Kidney tubule cell (primary cell): ENCODE measurements at regions not wholly inside any gene's neighbourhood (a gene's known extent, or its start where the extent isn't known, plus 50 kb on each side); places are given as distances from the start of the nearest gene placed in this dataset.
"Not testable (repeated sequence)": the region's sequence is repeated elsewhere in the genome, so short reads cannot be mapped to it uniquely, and the experiment has no call there.

Experiments used
- DNase-seq: peaks from one replicate; pipeline ENCODE4 v3.0.0-alpha.2; 2018; ENCODE audit warnings: low spot score

DNA sequence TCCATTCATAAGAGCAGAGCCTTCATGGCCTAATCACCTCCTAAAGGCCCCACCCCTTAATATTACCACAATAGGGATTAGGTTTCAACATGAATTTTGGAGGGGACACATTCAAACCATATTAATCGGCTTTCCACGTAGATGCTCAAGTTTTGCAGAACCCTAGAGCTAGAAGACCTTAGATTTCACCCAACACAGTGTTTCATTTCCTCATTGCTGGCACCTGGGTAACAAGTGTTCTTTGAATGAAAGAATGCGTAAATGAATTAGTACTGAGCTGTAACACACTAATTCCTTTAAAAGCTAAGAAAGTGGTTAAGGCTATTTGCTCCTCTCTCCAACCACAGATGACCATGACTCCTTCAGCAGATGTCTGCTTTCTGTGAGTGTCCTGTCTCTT, 252.5 kb downstream of the SMAD2 start:
- DNase-seq = no peak

DNA sequence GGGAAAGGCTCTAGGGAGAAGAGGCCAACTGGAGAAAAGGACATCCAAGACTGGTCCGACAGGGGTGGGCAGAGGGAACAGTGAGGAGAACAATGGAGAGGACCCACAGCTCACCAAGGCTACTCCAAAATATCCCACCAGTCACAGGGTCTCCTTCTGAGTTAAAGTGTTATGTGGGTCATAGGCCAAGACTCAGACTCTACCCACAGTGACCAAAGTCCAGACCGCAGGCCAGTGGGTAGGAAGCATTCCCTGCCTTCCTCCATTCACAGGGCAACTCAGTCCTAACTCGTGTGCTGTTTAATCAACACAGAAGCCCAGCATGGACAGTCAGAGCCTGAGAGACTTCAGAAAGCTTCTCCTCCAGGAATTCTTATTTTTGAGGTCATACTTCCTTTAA, 260.6 kb downstream of the SMAD2 start:
- no peak for DNase-seq

DNA sequence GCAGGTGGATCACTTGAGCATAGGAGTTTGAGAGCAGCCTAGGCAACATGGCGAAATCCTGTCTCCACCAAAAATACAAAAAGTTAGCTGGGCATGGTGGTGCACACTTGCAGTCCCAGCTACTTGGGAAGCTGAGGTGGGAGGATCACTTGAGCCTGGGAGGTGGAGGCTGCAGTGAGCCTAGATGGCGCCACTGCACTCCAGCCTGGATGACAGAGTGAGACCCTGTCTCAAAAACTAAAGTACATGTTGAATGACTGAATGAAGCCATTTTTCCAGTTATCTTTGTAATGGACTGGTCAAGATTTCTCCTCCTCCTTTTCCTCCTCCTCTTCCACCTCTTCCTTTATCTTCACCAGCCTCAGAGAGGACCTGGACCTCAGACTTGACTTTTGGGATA, 272.0 kb downstream of the SMAD2 start:
- DNase-seq = no peak

DNA sequence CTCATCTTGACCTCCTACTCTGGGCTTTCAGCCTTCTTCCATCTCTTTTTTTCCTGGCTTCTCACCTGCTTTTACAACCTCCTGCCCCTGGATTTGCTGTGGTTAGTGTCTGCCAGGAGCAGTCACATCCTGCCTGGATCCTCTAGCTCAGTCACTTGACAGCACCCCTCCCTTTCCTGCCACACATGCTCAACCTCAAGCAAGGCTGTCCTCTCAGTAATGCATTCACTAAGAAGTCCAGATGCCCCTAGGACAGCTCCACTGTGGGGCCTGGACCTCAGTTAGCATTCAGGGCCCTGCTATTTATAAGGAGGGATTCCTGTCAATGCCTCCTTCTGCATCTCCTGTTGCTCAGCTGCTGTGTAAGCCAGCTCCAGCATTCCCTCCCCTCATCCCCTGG, 275.5 kb downstream of the SMAD2 start:
- no peak for DNase-seq

DNA sequence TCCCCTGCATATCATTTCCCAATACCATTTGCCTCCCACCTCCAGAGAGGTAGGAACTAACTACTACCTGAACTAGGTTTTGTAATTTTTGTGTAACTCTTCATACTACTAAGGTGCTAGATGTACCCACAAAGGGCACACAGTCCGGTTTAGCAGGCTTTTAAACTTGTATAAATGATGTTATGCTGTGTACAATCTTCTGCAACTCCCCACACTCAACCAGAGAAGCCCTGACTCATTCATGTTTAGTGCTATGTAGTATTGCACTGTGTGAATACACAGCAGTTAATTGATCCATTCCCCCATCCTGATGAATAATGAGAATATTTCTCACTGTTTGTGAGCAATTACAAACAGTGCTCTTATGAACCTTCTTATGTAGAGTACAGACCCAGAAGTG, 285.6 kb downstream of the SMAD2 start:
- no peak for DNase-seq

DNA sequence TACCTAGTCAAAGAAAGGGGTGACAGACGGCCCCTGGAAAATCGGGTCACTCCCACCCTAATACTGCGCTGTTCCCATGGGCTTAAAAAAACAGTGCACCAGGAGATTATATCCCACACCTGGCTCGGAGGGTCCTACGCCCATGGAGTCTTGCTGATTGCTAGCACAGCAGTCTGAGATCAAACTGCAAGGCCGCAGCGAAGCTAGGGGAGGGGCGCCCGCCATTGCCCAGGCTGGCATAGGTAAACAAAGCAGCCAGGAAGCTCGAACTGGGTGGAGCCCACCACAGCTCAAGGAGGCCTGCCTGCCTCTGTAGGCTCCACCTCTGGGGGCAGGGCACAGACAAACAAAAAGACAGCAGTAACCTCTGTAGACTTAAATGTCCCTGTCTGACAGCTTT, 292.9 kb downstream of the SMAD2 start:
- not testable (repeated sequence) for DNase-seq

DNA sequence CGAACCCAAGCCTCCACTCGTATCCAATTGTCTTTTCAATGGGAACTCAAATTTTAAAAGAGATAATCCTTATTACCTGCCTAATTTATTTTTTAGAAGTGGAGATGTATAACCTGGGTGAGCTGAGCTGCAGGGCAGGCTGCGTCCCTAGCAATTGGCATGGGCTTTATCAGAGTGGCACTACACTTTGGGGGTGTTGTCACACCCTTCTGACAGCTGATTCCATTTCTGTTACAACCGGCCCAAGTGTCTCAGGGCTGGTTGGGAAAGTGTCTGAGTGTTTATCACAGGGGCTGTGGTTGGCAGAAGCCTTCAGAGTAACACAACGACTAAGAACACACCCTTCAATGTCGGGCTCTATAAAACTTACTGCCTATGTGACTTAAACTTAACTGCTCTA, 295.0 kb downstream of the SMAD2 start:
- DNase-seq = no peak

DNA sequence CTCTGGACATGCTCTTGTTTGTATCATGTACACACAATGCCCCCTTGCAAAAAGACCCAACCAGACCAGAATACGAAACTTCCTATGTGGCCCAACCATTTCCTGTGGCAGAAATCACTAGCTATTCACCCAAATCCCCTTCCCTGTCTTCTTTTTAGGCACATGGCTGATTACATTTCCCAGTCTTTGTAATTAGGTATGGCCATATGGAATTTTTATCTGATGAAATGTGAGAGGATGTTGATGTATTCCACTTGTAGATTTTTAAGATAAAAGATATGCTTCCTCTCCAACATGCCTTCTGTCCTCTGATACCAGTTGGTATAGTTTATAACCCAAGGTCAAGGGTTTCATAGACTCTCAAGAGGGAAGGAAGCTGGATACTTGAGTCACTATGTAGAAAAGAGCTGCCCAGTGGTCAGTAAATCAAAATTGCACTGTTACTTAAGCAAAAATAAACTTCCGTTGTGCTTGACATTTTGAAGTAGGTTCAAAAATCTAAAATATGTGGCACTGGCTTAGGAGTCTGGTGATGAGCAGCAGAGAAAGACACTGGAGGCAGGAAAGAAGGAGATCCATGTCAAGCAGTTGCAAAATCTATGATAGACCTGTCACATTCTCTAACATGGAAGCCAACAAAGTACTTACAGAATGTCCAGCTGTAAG, 297.4 kb downstream of the SMAD2 start:
- DNase-seq = no peak

DNA sequence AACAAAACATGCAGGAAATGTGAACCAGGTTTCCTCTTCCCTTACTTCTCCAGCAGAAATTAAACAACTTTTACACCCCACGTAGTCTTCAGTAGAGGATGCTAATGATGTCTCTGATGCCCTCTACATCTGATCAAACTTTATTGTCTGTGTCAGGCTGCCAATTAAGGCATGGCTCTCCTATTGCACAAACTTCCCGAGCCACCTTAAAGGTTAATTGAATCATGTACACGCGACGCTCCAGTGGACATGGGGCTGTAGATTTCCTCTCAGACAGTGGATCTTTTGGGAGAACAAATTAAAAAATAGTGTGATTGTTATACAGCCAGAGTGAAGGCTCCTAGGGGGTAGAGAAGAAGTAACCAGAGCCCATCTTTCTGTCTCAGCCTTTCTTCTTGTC, 301.6 kb downstream of the SMAD2 start:
- DNase-seq = no peak

DNA sequence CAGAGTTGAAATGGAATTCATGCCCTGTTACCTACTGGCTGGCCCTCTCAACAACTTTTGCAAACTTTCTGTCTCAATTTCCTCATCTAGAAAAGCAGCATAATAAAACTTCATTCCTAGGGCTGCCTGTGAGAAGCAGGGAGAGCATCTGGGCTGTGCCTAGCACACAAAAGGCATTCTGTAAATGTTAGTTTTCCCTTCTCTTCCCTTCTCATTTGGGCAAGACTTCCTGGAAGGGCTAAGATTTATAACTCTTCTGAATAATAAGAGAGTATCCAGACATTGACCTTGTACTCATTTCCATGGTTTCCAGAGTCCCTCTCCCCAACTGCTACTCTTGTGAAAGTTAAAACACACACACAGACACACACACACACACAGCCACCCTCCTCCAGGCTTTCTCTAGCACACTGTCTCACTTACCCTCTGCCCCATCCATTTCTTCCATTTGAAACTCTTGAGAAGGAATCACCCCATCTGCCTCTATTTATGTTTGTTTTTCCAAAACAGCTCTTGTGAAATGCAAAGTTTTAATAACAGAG, 302.1 kb downstream of the SMAD2 start:
- no peak for DNase-seq

DNA sequence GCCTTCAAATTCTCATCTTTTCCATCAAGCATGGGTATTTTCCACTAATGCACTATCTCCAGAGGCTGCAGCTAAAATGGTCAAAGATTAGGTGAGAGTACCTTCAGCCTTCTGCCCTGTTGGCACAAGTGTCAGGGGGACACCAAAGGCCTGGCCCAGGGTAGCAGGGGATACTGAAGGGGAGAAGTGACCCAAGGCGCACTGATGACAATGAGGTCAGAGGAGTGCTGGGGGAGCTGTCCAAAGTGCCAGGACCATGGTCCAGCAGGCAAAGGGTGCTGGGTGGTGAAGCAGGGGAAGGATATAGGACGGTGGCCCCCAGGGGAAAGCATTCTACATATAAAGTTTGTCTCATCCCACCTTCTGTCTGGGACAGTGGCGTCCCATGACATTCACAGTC, 303.4 kb downstream of the SMAD2 start:
- DNase-seq = no peak

DNA sequence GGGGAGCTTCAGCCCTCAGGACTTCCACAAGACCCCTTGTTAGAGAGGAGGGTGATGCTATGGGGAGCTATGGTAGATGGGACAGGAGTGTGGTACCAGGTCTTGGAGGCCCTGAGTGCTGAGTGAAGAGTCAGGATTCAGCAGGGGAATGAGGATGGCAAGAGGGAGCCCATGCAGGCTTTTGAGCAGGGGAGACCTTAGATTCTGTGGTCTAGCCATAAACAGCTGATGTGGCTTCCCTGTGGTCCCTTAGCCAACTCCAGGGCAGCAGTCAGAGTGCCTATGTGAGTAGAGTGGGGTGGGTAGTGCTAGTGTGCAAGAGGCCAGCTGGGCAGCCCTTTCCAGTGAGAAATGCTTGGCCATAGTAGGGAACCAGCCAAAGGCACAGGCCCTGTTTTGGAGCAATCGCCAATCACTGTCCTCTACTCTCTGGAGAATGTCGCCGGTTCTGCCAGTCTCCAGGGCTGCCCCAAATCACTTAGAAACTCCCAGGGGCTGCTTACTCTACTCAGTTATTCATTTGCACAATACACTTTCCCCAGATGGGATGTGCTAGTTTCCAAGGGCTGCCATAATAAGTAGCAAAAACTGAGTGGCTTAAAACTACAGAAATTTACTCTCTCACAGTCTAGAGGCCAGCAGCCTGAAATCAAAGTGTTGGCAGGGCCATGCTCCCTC, 310.5 kb downstream of the SMAD2 start:
- no peak for DNase-seq

DNA sequence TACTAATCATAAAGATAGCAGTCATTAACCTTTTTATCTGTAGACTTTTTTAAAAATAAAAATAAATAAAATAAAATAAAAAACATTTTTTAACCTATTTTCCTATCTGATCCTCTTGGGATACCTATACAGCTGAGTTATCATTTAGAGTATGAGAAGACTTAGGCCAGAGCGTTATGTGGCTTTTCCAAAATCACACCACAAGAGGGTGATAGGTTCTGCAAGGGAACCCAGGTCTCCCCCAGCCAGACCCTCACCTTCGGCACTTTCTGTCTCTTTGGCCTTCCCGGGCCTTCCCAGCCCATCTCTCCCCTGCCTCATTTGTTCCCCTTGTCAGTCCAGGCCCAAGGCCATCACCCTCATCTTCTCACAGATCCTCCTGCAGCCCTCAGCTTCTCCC, 311.7 kb downstream of the SMAD2 start:
- no peak for DNase-seq

DNA sequence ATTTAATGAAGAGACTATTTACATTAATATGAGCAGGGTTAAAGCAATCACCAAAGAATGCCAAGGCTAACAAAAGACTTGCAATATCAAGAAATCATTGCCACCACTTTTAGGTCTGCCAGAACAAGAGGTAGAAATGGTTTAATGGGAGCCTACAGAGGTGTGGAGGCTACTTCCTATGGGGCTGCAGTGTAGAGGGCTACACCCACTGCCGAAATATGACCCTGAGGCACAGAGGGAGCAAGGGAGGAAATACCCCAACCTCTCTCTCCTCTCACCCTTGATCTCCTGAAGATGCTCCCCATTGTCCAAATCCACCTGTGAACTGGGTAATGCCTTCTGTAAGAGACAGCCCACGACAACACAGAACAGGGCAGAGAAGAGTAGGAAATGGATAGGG, 315.4 kb downstream of the SMAD2 start:
- DNase-seq = no peak

DNA sequence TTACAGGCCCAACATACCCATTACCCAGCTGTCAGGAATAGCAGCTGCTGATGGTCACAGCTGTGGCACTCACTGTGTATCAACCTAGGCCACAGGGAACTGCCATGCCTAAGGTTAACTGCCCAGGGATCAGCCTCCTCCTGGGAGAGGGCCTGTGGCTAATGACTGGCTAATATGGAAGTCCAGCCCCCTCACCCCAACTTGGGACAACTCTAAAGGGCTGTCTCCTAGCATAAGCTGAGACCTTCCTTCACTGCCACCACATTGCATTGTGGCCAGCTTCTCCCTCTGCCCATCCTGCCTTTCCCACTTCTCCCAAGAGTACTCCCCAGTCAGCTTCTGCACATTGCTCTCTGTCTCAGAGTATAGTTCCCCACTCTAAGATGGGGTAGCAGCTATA, 316.5 kb downstream of the SMAD2 start:
- no peak for DNase-seq

DNA sequence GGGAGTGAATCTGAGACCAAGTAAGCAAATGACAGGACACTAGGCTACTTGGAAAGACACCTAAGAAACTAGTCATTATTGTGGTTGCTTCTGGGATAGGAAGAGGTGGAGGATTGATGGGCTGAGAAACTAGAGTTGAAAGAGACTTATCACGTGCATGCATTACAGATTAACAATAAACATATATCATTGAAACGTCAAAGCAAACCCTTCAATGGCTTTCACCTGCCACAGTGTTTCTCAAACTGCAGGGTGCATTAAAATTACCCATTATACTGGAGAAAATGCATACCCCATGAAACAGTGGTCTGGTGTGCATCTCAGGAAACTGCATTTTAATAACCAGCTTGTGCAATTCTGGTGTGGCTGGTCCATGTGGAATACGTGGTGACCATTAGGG, 318.8 kb downstream of the SMAD2 start:
- no peak for DNase-seq

DNA sequence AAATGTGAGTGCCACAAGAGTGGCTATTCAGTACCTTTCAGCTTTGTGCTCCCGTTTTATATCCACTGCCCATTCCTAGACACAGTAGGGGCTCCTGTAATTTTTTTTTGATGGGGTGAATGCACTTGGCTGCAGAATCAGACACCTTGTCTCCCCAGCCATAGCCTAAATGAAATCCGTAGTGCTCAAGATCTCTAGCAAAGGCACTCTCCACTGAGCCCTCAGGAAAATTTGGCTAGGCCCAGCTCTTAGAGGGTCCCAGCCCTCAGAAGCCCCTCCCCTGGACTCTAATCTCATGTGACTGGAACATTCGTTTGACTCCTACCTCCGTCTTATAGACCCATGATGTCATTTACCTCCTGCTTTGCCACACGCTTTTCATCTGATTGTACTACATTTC, 323.9 kb downstream of the SMAD2 start:
- DNase-seq = no peak

DNA sequence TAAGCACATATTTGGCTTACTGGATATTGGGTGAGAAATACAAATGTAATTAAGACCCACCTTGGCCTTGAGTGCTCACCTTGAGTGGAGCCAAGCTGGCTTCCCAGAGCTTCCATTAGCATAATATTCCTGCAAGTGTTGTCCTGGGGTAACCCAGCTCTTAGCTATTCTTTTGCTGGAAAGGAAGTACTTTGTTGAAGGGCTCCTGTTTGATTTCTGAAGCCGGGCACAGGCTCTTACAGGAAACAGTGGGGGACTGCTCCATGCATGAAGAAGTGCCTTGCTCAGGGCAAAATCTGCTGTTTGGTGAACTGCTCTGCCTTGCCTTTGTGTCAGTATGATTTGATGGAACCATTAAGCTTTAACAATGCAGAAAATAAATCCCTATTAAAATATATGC, 325.4 kb downstream of the SMAD2 start:
- no peak for DNase-seq

DNA sequence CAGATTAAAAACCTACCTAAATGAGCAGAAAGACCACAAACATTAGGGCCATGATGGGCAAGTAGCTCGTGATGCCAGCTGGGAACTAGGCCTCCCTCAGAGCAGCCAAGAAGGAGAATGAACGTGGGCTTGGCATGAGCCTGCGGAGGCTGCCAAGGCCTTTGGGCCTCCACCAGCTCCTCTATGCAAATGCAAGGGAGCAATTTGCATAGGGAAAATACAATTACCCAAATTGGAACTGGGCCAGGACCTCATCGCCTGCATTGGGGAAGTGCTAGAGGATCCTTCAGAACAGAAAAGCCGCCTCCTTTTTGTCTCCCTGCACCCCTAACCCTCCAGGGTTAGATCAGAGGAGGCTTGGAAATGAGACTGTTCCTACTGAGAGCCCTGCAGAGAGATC, 326.4 kb downstream of the SMAD2 start:
- DNase-seq = no peak

DNA sequence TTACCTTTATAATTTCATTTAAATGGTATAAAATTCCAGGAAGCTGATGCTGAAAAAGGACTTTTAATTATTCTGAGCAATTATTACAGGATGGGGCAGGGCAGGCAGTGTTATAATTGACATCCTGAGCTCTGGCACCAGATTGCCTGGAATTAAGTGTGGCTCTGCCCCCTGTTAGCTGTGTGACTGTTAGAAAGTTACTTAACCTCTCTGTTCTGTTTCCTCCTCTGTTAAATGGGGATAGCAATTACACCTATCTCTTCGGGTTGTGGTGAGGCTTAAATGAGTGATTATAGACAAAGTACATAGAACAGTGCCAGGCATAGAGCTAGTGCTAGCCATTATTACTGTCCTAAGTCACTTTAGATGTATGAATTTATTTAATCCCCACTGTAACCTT, 327.3 kb downstream of the SMAD2 start:
- DNase-seq = no peak

DNA sequence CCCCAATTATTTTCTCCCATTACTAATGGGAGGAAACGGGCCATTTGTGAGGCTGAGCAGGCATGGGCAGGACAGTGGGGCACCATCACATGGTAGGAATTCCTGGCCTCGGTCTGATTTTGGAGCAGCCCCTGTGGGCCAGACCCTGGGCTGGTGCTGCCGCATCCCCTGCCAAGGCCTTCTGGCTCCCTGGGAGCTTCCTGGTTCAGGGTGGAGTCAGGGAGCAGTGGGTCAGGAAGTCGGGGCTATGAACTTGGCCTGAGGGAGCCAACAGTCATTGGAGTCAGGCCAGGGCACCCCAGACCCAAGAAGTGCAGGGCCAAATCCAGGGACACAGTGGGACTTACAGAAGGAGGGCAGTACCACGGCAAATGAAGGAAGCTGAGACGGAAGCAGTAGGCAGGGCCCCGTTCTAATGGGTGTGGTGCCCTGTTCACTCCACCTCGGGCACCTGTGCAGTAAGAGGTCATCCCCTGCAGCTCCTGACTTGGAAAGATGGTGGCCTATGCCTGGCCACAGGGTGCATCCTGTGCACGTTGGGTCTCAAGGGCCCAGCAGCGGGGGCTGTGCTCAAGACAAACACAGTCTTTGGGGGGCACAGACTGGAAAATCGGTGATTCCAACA, 328.1 kb downstream of the SMAD2 start:
- DNase-seq = no peak

DNA sequence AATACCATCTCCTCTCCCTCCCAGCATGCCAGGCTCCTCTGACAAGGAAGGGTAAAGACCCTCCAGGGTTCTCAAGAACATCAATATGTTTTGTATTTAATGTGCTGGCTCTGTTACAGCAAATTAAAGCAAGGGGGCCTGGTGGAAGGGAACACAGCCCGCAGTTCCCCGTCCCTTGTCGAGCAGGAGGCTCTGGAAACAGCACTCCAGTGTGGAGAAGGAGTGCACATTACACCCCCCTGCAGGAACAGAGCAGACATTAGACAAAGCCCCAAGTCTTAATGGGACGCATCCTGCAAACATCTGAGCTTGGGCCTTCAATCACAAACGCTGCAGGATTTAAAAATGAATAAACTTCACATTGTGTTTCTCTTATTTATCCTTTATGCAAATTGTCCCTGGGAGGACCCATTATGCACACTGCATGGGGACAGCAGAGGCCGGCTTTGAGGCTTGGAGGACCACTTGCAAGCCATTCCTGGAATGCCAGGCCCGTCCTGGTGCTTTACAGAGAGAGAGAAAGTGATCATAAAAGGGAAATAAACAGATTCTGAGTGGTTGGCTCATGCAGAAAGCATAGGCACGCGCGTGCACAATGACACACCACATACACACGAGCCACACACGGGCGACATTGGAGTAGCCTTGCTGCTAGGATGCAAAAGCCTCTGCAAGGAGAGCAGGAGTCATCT, 328.7 kb downstream of the SMAD2 start:
- DNase-seq = no peak
